GM23338 (cell line): ENCODE measurements at regions not wholly inside any gene's neighbourhood (a gene's known extent, or its start where the extent isn't known, plus 50 kb on each side); places are given as distances from the start of the nearest gene placed in this dataset.

Source experiments
- ATAC-seq: fragments of 200-7000 bp; cut with Tn5 transposase; 3 replicates; pipeline ENCODE4 v1.9.1; 2020
- DNase-seq: peaks from one replicate; pipeline ENCODE4 v3.0.0-alpha.2; 2015; ENCODE audit warnings: low spot score
- H2AFZ ChIP-seq: fragments of 200-600 bp; sonication (generic); 2 replicates; pipeline ENCODE4 v1.8.0; 2016; ENCODE audit warnings: antibody characterized with exemption, mild to moderate bottlenecking, moderate library complexity
- H3F3A ChIP-seq: fragments of 200-600 bp; sonication (generic); replicated peaks from 2 replicates; pipeline ENCODE4 v1.8.0; 2017; ENCODE audit warnings: antibody characterized with exemption, mixed run types, low read depth
- H3K27ac ChIP-seq: fragments of 200-600 bp; sonication (generic); 2 replicates; pipeline ENCODE4 v1.6.1; 2016; ENCODE audit warnings: low read depth
- H3K27me3 ChIP-seq: fragments of 200-600 bp; sonication (generic); 2 replicates; pipeline ENCODE4 v1.8.0; 2016; ENCODE audit warnings: mild to moderate bottlenecking, mixed run types, moderate library complexity; ENCODE audit not compliant: insufficient read depth
- H3K36me3 ChIP-seq: fragments of 200-600 bp; sonication (generic); 2 replicates; pipeline ENCODE4 v1.8.0; 2016; ENCODE audit warnings: mild to moderate bottlenecking; ENCODE audit not compliant: insufficient read depth
- H3K4me1 ChIP-seq: fragments of 200-600 bp; sonication (generic); 2 replicates; pipeline ENCODE4 v1.8.0; 2016; ENCODE audit warnings: mild to moderate bottlenecking, moderate library complexity; ENCODE audit not compliant: insufficient read depth
- H3K4me2 ChIP-seq: fragments of 200-600 bp; sonication (generic); 2 replicates; pipeline ENCODE4 v1.7.1; 2017; ENCODE audit warnings: mixed run types
- H3K4me3 ChIP-seq: fragments of 200-600 bp; sonication (generic); 2 replicates; pipeline ENCODE4 v1.6.1; 2016; ENCODE audit warnings: mixed run types
- H3K79me2 ChIP-seq: fragments of 200-600 bp; sonication (generic); replicated peaks from 2 replicates; pipeline ENCODE4 v1.8.0; 2017; ENCODE audit warnings: mild to moderate bottlenecking; ENCODE audit not compliant: insufficient read depth
- H3K9me2 ChIP-seq: fragments of 200-600 bp; sonication (generic); 2 replicates; pipeline ENCODE4 v1.8.0; 2017; ENCODE audit not compliant: insufficient read depth
- H4K20me1 ChIP-seq: fragments of 200-600 bp; sonication (generic); replicated peaks from 2 replicates; pipeline ENCODE4 v1.8.0; 2017; ENCODE audit warnings: mild to moderate bottlenecking; ENCODE audit not compliant: insufficient read depth
- H3K27ac Mint-ChIP-seq: 2 replicates; pipeline ENCODE4 v1.8.0; 2020; ENCODE audit warnings: inconsistent platforms, mild to moderate bottlenecking, moderate library complexity, mixed read lengths
- H3K27me3 Mint-ChIP-seq: 3 replicates; pipeline ENCODE4 v1.8.0; 2022; ENCODE audit warnings: low read depth, mild to moderate bottlenecking, moderate library complexity, mixed read lengths, inconsistent platforms; ENCODE audit not compliant: insufficient read depth, poor library complexity
- H3K36me3 Mint-ChIP-seq: 3 replicates; pipeline ENCODE4 v1.8.0; 2021; ENCODE audit warnings: low read depth, mild to moderate bottlenecking, inconsistent platforms, moderate library complexity, mixed read lengths
- H3K4me1 Mint-ChIP-seq: 3 replicates; pipeline ENCODE4 v1.8.0; 2020; ENCODE audit warnings: mild to moderate bottlenecking, inconsistent platforms, mixed read lengths
- H3K4me3 Mint-ChIP-seq: 3 replicates; pipeline ENCODE4 v1.8.0; 2021; ENCODE audit warnings: moderate library complexity, mild to moderate bottlenecking, inconsistent platforms, mixed read lengths
- H3K9me3 Mint-ChIP-seq: 3 replicates; pipeline ENCODE4 v1.8.0; 2020; ENCODE audit warnings: moderate library complexity, mild to moderate bottlenecking, inconsistent platforms, mixed read lengths
- CREB1 ChIP-seq: fragments of 250-450 bp; sonication (Bioruptor Pico); IDR thresholded peaks from 2 replicates; pipeline ENCODE4 v1.5.0; 2020; ENCODE audit warnings: low read depth, mild to moderate bottlenecking, moderate library complexity
- EZH2 ChIP-seq: fragments of 200-600 bp; sonication (generic); IDR thresholded peaks from one replicate; pipeline ENCODE4 v1.8.0; 2017; ENCODE audit warnings: antibody characterized with exemption, mild to moderate bottlenecking, low read depth; ENCODE audit not compliant: unreplicated experiment
- EZH2phosphoT487 ChIP-seq: fragments of 200-600 bp; sonication (generic); IDR thresholded peaks from one replicate; pipeline ENCODE4 v1.8.1; 2018; ENCODE audit warnings: antibody characterized with exemption; ENCODE audit not compliant: unreplicated experiment
- JUNB ChIP-seq: IDR thresholded peaks from one replicate; pipeline ENCODE4 v1.6.1; 2016; ENCODE audit warnings: antibody characterized with exemption; ENCODE audit not compliant: unreplicated experiment
- NANOG ChIP-seq: IDR thresholded peaks from 2 replicates; pipeline ENCODE4 v1.6.1; 2016; ENCODE audit warnings: antibody characterized with exemption, borderline replicate concordance
- POLR2AphosphoS5 ChIP-seq: IDR thresholded peaks from 2 replicates; pipeline ENCODE4 v1.6.1; 2016; ENCODE audit warnings: antibody characterized with exemption, low read depth
- STAT1 ChIP-seq: IDR thresholded peaks from one replicate; pipeline ENCODE4 v1.6.1; 2016; ENCODE audit warnings: antibody characterized with exemption; ENCODE audit not compliant: unreplicated experiment
- ZNF114 ChIP-seq: fragments of 250-450 bp; sonication (Bioruptor Pico); IDR thresholded peaks from 2 replicates; pipeline ENCODE4 v1.5.0; 2020; ENCODE audit warnings: mild to moderate bottlenecking, moderate library complexity
- ZNF331 ChIP-seq: fragments of 250-450 bp; sonication (Bioruptor Pico); IDR thresholded peaks from 2 replicates; pipeline ENCODE4 v1.5.0; 2020; ENCODE audit warnings: low read depth, mild to moderate bottlenecking, moderate library complexity
- TF ChIP-seq, protein P1 (sequence below), 2 experiments: fragments of 200-600 bp in 1 of 2; sonication (generic) in 1 of 2; conservative IDR thresholded peaks; 2 replicates each; pipeline versions ENCODE4 v1.5.1 to v1.6.1; 2016 to 2017; ENCODE audit warnings: antibody characterized with exemption in 2 of 2, low read depth in 2 of 2, mild to moderate bottlenecking in 2 of 2, moderate library complexity in 1 of 2
- TF ChIP-seq, protein P2 (sequence below): IDR thresholded peaks from one replicate; pipeline ENCODE4 v1.6.1; 2018; ENCODE audit warnings: antibody characterized with exemption; ENCODE audit not compliant: unreplicated experiment
- TF ChIP-seq, protein P3 (sequence below): IDR thresholded peaks from 2 replicates; pipeline ENCODE4 v1.6.1; 2016; ENCODE audit warnings: antibody characterized with exemption

DNA sequence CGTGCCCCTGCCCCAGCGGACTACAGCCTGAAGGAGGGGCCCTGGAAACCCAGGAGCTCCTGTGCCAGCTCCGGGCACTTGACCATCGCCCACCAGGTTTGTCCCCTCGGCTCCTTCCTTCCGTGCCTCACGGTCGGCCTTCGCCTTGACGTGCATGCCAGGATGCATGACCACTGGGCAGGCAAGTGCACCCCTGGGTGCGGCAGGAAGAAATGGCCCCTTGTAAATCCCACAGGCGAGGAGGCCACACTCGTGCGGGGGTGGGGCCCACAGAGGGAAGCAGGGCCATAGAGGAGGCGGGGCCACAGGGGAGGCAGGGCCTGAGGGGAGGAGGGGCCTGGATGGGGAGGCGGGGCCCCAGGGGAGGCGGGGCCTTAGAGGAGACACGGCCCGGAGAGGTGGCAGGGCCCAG lies 81.7 kb downstream of the YTHDF1 start:
- H3K9me2 ChIP-seq: no peaks in the 10 kb centered on the region
- Mint-ChIP-seq H3K27me3 (peaks cover 1% of the 10 kb centered on the region), H3K4me1 (peaks cover 11% of the 10 kb centered on the region), H3K4me3 (no peak overlapping the region), H3K27ac (no peak overlapping the region), H3K36me3 (no peaks in the 10 kb centered on the region; the same call in 2 of the 3 replicates), H3K9me3 (no peaks in the 10 kb centered on the region)
- no peak overlapping the region for H3K27ac ChIP-seq
- H3F3A ChIP-seq: 0 out of 2 replicates have a peak, but pooled peaks cover 8% of the 10 kb centered on the region
- no peak overlapping the region for H3K4me3 ChIP-seq
- ATAC-seq (peak; percentile 32), DNase-seq (peak; percentile 60)
- H3K4me1 ChIP-seq: peaks cover 10% of the 10 kb centered on the region; the same call in 1 of the 2 replicates
- H3K36me3 ChIP-seq: no peaks in the 10 kb centered on the region
- no peaks in the 10 kb centered on the region for H3K27me3 ChIP-seq
- no peak for TF ChIP-seq POLR2AphosphoS5
- TF ChIP-seq, protein P1, sequence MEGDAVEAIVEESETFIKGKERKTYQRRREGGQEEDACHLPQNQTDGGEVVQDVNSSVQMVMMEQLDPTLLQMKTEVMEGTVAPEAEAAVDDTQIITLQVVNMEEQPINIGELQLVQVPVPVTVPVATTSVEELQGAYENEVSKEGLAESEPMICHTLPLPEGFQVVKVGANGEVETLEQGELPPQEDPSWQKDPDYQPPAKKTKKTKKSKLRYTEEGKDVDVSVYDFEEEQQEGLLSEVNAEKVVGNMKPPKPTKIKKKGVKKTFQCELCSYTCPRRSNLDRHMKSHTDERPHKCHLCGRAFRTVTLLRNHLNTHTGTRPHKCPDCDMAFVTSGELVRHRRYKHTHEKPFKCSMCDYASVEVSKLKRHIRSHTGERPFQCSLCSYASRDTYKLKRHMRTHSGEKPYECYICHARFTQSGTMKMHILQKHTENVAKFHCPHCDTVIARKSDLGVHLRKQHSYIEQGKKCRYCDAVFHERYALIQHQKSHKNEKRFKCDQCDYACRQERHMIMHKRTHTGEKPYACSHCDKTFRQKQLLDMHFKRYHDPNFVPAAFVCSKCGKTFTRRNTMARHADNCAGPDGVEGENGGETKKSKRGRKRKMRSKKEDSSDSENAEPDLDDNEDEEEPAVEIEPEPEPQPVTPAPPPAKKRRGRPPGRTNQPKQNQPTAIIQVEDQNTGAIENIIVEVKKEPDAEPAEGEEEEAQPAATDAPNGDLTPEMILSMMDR (conservative IDR thresholded peaks at IDR 0.05; ENCODE audit: low read depth in 2 of 2): no peak
- no peak for TF ChIP-seq JUNB
- TF ChIP-seq ZNF331 (CRISPR knock-in tag): no peak
- TF ChIP-seq, protein P2, sequence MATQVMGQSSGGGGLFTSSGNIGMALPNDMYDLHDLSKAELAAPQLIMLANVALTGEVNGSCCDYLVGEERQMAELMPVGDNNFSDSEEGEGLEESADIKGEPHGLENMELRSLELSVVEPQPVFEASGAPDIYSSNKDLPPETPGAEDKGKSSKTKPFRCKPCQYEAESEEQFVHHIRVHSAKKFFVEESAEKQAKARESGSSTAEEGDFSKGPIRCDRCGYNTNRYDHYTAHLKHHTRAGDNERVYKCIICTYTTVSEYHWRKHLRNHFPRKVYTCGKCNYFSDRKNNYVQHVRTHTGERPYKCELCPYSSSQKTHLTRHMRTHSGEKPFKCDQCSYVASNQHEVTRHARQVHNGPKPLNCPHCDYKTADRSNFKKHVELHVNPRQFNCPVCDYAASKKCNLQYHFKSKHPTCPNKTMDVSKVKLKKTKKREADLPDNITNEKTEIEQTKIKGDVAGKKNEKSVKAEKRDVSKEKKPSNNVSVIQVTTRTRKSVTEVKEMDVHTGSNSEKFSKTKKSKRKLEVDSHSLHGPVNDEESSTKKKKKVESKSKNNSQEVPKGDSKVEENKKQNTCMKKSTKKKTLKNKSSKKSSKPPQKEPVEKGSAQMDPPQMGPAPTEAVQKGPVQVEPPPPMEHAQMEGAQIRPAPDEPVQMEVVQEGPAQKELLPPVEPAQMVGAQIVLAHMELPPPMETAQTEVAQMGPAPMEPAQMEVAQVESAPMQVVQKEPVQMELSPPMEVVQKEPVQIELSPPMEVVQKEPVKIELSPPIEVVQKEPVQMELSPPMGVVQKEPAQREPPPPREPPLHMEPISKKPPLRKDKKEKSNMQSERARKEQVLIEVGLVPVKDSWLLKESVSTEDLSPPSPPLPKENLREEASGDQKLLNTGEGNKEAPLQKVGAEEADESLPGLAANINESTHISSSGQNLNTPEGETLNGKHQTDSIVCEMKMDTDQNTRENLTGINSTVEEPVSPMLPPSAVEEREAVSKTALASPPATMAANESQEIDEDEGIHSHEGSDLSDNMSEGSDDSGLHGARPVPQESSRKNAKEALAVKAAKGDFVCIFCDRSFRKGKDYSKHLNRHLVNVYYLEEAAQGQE: no peak
- TF ChIP-seq, protein P3, sequence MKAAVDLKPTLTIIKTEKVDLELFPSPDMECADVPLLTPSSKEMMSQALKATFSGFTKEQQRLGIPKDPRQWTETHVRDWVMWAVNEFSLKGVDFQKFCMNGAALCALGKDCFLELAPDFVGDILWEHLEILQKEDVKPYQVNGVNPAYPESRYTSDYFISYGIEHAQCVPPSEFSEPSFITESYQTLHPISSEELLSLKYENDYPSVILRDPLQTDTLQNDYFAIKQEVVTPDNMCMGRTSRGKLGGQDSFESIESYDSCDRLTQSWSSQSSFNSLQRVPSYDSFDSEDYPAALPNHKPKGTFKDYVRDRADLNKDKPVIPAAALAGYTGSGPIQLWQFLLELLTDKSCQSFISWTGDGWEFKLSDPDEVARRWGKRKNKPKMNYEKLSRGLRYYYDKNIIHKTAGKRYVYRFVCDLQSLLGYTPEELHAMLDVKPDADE: no peak
- TF ChIP-seq CREB1: no peak
- TF ChIP-seq EZH2phosphoT487: no peak
- no peak for TF ChIP-seq EZH2
- no peak for TF ChIP-seq NANOG
- TF ChIP-seq ZNF114 (CRISPR knock-in tag): no peak
- no peak for TF ChIP-seq STAT1
- no peak overlapping the region for H3K4me2 ChIP-seq
- no peaks in the 10 kb centered on the region for H4K20me1 ChIP-seq
- H2AFZ ChIP-seq: no peak overlapping the region; the same call in 1 of the 2 replicates
- no peaks in the 10 kb centered on the region for H3K79me2 ChIP-seq
